ENCODE measurements at regions not wholly inside any gene's neighbourhood (a gene's known extent, or its start where the extent isn't known, plus 50 kb on each side); places are given as distances from the start of the nearest gene placed in this dataset.
"Not testable (repeated sequence)": the region's sequence is repeated elsewhere in the genome, so short reads cannot be mapped to it uniquely, and the experiment has no call there.

DNA sequence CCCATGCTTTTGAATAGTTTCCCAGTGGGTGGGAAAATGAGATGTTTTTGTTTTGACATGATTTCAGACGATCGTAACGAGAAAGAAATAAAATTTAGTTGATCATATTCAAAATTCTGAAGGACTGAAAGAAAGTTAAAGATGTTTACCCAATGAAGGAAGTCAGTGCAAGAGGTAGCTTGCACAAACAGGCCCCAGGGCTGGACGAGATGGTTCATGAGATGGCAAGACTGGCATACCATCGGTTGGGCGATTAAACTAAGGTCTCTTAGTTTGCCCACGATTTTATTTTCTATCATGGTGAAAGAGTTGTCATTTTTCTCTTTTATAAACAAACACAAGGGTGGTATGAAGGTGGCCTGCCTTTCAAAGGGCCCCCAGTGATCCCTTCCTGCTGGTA is 124.5 kb upstream of the TBX5 start:
- no peaks in the 10 kb centered on the region for H3K9me3 ChIP-seq (replicated peaks)
- H3K27ac ChIP-seq: no peak overlapping the region
- no peaks in the 10 kb centered on the region for H3K36me3 ChIP-seq
- no peak overlapping the region for H3K4me3 ChIP-seq
- no peak for DNase-seq
- H3K27me3 ChIP-seq: no peaks in the 10 kb centered on the region
- no peaks in the 10 kb centered on the region for H3K4me1 ChIP-seq

DNA sequence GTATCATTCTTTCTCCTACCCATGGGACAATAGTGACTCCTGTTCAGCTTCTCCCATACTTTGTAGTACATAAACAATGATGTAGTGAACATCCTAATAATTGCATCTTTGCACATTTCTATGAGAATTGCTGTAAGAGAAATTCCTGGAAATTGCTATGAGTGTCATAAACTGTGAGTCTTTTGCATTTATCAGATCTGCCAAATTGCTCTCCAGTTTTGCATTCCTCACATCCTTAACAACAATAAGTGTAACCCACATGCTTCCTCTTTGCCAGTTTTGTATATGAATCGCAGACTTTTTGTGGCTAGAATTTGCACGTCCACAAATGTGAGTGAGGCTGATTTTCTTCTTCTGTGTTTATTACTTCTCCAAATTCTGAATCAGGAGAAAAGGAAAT is 124.0 kb upstream of the TBX5 start:
- no peak overlapping the region for H3K27ac ChIP-seq
- H3K9me3 ChIP-seq (replicated peaks): no peaks in the 10 kb centered on the region
- H3K4me3 ChIP-seq: no peak overlapping the region
- no peaks in the 10 kb centered on the region for H3K36me3 ChIP-seq
- DNase-seq: no peak
- no peaks in the 10 kb centered on the region for H3K27me3 ChIP-seq
- H3K4me1 ChIP-seq: no peaks in the 10 kb centered on the region

DNA sequence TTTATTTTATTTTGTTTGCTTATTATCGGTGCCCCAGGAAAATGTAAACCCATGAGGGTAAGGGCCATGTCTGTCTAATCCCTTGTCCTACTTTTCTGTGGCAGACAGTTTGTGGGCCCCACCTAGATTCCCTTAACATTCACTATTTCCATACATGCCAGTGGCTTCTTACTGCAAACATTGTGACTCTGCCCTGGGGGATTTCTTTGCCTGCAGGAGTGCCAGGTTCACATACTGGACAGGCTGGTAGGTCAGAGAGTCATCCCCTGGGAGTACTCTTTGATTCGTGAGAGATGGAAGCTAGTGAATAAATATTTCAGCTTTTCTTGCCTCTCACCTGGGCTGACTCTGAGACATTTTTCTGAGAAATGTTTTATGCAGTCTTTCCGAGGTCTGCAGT is 122.8 kb upstream of the TBX5 start:
- Histone ChIP-seq H3K27ac (no peak overlapping the region), H3K4me3 (no peak overlapping the region), H3K9me3 (replicated peaks) (no peaks in the 10 kb centered on the region), H3K36me3 (no peaks in the 10 kb centered on the region), H3K4me1 (no peaks in the 10 kb centered on the region), H3K27me3 (no peaks in the 10 kb centered on the region)
- no peak for DNase-seq

DNA sequence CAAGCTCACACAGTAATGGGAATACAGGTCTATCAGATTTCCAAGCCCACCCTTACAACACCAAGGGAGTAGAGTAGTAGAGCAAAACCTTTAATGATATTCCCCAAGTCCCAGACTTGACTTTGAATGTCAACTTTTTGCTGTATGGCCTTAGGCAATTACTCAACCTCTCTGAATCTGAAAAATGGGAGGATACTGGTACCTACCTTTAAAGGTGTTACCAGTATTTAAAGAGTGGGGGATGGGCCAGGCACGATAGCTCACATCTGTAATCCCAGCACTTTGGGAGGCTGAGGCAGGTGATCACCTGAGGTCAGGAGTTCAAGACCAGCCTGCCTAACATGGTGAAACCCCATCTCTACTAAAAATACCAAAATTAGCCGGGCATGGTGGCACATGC is 115.2 kb upstream of the TBX5 start:
- not testable (repeated sequence) for H3K36me3 ChIP-seq; DNase-seq; H3K9me3 ChIP-seq (replicated peaks); H3K27ac ChIP-seq; H3K27me3 ChIP-seq; H3K4me3 ChIP-seq; H3K4me1 ChIP-seq

DNA sequence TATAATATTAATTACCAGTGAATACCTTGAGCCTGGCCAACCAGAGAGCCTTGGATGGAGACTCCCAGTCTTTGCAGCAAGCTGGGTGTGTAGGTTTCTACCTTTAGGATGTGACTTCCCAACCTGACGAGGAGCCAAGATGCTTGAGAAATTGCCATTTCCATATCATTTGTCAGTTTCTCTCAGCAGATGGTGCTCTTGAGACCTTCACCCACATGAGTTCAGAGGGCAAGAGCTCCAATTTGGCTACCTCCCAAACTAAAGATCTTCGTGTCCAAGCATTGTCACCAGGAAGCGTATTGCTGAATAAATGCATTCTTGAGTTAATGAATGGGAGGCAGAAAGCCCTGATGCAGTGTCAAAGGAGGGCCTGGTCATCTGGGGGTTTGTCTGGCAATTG is 106.4 kb upstream of the TBX5 start:
- H3K36me3 ChIP-seq: no peaks in the 10 kb centered on the region
- no peaks in the 10 kb centered on the region for H3K9me3 ChIP-seq (replicated peaks)
- no peak overlapping the region for H3K4me3 ChIP-seq
- no peaks in the 10 kb centered on the region for H3K27me3 ChIP-seq
- no peaks in the 10 kb centered on the region for H3K4me1 ChIP-seq
- DNase-seq: no peak
- no peak overlapping the region for H3K27ac ChIP-seq

DNA sequence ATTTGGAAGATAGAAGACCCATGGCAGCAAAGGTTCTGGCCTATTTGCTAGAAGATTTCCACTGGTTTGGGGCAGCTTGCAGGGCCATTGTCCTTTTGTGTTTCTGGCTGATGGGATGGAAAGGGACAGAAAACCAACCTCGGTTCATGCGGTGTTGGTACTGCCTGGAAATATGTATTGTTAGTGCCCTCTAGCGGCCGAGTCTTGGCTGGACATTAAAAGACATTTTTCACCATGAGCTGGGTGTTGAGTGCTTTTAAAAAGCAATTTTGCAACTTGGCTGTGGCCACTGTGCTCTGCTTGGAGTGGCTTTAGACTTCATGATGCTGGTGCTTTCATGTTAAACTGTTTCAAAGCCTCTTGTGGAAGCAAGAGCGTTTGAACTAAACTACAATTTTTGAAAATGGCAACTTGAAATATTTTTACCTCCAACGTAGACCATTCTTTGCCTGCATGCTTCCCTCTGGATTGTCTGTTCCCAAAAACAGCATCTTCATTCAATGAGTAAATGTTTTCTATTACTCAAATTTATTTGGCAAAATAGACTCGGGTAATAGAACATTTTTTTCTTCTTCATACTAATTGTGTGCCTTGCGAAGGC is 102.7 kb upstream of the TBX5 start:
- no peaks in the 10 kb centered on the region for H3K27me3 ChIP-seq
- no peak overlapping the region for H3K27ac ChIP-seq
- no peak overlapping the region for H3K4me3 ChIP-seq
- H3K36me3 ChIP-seq: no peaks in the 10 kb centered on the region
- H3K4me1 ChIP-seq: no peaks in the 10 kb centered on the region
- peak; percentile 40 to 77 for DNase-seq
- H3K9me3 ChIP-seq (replicated peaks): no peaks in the 10 kb centered on the region

DNA sequence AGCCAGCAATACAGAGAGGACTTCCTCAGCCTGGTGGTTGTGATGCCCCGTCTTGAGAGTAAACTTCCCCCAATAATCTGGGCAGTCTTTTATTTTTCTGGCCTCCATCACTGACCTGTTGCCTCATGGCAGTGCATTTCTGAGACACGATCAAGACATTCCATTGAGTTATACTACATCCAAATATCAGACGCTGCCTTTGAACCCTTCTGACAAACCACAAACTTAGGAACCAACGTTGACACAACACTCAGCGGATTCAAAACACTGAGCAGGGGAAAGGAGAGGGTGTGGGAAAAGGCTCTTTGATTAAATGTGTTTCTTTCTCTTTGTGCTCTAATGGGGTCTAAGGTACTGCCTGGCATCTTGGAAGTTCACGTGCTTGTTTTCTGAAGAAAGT is 100.7 kb upstream of the TBX5 start:
- Histone ChIP-seq H3K4me3 (no peak overlapping the region), H3K9me3 (replicated peaks) (no peaks in the 10 kb centered on the region), H3K27ac (no peak overlapping the region), H3K27me3 (no peaks in the 10 kb centered on the region), H3K36me3 (no peaks in the 10 kb centered on the region), H3K4me1 (no peaks in the 10 kb centered on the region)
- DNase-seq: no peak

DNA sequence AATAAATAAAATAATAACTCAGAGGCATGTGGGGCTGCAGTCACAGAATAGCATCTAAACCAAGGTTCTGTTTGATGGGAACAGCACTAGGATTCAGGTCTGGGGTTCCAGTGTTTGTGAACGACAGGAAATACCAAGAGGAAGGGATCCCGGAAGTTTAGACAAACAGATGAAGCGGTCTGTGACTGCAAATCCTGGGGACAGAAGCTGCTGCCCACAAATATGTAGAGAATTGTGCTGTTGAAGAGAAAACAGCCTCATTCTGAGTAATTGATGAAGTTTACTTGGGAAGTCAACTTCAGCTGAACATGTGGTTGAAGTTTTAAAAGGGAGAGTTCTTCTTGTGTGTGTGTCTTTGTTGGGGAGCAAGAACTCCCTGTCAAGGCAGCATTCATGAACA is 98.4 kb upstream of the TBX5 start:
- Histone ChIP-seq H3K4me1 (no peaks in the 10 kb centered on the region), H3K36me3 (no peaks in the 10 kb centered on the region)

DNA sequence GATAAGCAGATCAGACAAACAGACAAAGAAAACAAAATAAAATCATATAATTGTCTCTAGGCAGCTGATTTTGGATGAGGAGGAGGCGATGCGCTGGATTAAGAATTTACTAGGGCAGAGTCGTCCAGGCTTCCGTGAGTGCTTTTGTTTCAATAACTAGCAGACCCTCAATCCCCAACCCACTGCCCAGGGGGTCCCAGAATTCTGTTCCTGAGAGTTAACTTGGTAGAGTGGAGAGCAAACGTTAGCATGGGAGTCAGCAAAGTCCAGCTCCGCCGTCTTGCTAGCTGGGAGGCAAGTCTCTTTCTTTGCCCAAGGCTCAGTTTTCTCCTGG is 95.5 kb upstream of the TBX5 start:
- no peak for DNase-seq
- Histone ChIP-seq H3K36me3 (no peaks in the 10 kb centered on the region), H3K4me1 (no peaks in the 10 kb centered on the region), H3K27me3 (0 out of 2 replicates have a peak, but pooled peaks cover 3% of the 10 kb centered on the region), H3K9me3 (replicated peaks) (no peaks in the 10 kb centered on the region), H3K4me3 (no peak overlapping the region), H3K27ac (no peak overlapping the region)

More for the DNA sequence above, 98.4 kb upstream of the TBX5 start:
- Histone ChIP-seq H3K27ac (no peak overlapping the region), H3K9me3 (replicated peaks) (no peaks in the 10 kb centered on the region), H3K4me3 (no peak overlapping the region), H3K27me3 (0 out of 2 replicates have a peak, but pooled peaks cover 3% of the 10 kb centered on the region)
- no peak for DNase-seq

DNA sequence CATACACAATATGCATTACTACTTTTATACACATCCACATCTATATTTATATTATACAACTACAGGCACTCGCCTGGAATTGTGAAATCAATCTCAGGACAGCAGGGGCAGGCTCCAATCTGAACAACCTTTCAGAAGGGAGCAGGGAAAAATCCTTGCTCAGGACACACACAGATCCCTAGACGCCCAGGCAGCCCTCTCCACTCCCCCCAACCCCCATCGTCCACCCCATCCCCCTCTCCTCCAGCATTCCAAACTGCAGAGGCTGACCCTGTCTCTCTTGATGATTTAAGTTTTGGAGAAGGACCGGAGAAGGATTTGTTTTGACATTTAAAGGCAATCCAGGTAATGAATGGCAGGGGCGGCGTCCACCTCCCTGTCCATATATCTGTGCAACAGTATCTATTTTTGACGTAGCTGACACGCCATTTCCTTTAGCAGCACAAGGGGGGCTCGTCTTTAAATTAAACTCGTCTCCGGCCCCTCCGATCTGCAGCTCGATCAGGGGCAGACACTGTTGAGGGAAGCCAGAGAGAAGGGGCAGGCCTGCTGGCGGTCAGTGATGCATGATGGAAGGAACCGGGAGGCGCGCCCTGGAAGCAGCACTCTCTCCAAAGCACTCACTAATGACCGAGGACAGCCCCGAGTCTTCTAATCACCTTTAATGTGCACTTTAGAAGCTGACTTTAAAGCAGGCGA is 95.0 kb upstream of the TBX5 start:
- Histone ChIP-seq H3K4me3 (no peak overlapping the region), H3K4me1 (no peaks in the 10 kb centered on the region), H3K27ac (no peak overlapping the region), H3K36me3 (no peaks in the 10 kb centered on the region), H3K9me3 (replicated peaks) (no peaks in the 10 kb centered on the region), H3K27me3 (0 out of 2 replicates have a peak, but pooled peaks cover 3% of the 10 kb centered on the region)
- no peak for DNase-seq

DNA sequence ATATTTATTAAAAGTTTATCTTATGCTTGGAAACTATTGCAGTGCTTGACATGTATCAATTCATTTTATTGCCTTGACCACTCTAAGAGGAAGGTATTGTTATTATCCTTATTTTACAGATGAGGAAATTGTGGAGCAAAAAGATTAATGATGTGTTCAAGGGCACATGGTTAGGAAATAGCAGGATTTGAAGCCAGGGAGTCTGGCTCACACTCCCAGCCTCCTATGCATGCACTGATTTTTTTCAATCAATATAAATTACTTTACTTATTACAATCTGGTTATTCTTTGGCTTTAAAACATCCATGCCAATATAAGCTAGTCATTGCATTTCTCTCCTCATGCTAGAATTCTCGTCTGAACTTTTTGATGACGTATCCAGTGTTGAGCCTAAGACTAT is 94.2 kb upstream of the TBX5 start:
- no peak for DNase-seq
- no peaks in the 10 kb centered on the region for H3K4me1 ChIP-seq

DNA sequence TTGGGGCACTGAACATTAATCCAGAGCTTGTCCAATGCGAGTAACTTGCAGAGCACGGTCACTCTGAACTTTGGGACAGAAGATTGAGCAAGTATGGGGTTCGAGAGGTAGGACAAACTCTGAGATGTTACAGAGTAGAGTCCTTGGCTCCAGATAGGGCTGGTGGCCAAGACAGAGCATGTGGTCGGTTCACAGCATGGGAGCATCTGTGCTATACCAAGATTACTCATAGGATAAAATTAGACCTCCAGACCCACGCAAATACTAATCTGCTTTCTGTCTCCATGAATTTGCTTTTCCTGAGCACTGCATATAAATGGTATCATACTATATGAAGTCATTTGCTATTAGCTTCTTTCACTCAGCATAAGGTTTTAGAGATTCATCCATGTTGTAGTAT is 93.4 kb upstream of the TBX5 start:
- H3K27me3 ChIP-seq: 0 out of 2 replicates have a peak, but pooled peaks cover 3% of the 10 kb centered on the region
- H3K36me3 ChIP-seq: no peaks in the 10 kb centered on the region
- H3K9me3 ChIP-seq (replicated peaks): no peaks in the 10 kb centered on the region
- H3K4me3 ChIP-seq: no peak overlapping the region
- no peaks in the 10 kb centered on the region for H3K4me1 ChIP-seq
- H3K27ac ChIP-seq: no peak overlapping the region
- DNase-seq: no peak

More for the DNA sequence above, 94.2 kb upstream of the TBX5 start:
- 0 out of 2 replicates have a peak, but pooled peaks cover 3% of the 10 kb centered on the region for H3K27me3 ChIP-seq
- no peak overlapping the region for H3K4me3 ChIP-seq
- H3K36me3 ChIP-seq: no peaks in the 10 kb centered on the region
- no peaks in the 10 kb centered on the region for H3K9me3 ChIP-seq (replicated peaks)
- H3K27ac ChIP-seq: no peak overlapping the region

DNA sequence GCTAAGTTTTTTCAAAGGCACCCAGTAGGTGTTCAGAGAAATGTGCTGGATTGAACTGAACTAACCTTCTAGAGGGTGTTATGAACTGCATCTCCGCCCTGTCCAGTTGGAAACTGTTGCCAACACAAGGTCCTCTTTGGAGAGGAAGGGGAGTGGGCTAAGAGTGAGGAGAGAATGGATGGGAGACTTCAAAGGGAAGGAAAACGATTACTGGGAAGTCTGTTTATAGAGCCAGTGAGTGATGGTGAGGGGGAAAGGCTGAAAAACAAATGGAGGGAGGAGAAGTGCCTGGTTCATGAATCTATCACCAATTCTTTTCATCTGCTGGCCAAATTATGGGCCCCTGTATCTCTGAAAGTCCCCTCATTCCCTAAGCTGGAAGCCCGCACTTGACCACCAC is 86.0 kb upstream of the TBX5 start:
- DNase-seq: no peak
- H3K4me3 ChIP-seq: no peak overlapping the region
- H3K27me3 ChIP-seq: no peaks in the 10 kb centered on the region
- H3K9me3 ChIP-seq (replicated peaks): no peaks in the 10 kb centered on the region
- no peak overlapping the region for H3K27ac ChIP-seq
- H3K4me1 ChIP-seq: no peaks in the 10 kb centered on the region
- no peaks in the 10 kb centered on the region for H3K36me3 ChIP-seq

DNA sequence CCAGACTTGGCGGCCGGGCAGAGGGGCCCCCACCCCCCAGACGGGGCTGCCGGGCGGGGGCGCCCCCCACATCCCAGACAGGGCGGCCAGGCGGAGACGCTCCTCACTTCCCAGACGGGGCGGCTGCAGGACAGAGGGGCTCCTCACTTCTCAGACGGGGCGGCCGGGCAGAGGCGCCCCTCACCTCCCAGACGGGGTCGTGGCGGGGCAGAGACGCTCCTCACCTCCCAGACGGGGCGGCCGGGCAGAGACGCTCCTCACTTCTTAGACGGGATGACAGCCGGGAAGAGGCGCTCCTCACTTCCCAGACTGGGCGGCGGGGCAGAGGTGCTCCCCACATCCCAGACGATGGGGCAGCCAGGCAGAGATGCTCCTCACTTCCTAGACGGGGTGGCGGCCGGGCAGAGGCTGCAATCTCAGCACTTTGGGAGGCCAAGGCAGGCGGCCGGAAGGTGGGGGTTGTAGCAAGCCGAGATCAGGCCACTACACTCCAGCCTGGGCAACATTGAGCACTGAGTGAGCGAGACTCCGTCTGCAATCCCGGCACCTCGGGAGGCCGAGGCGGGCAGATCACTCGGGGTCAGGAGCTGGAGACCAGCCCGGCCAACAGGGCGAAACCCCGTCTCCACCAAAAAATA is 79.0 kb upstream of the TBX5 start:
- not testable (repeated sequence) for H3K4me1 ChIP-seq; H3K4me3 ChIP-seq; H3K27ac ChIP-seq; H3K27me3 ChIP-seq; H3K9me3 ChIP-seq (replicated peaks); DNase-seq; H3K36me3 ChIP-seq

DNA sequence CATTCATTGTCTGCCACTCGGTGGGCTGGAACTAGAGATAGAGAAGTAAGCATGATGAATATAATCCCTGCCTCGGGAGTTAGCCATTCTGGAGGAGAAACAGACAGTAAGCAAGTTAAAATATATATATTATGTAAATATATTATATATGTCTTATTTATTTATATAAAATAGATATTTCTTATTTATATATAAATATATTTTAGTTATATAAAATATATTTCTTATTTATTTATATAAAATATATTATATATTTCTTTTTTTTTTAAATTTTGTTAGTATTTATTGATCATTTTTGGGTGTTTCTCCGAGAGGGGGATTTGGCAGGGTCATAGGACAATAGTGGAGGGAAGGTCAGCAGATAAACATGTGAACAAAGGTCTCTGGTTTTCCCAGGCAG is 78.1 kb upstream of the TBX5 start:
- no peaks in the 10 kb centered on the region for H3K4me1 ChIP-seq
- no peak overlapping the region for H3K27ac ChIP-seq
- H3K36me3 ChIP-seq: no peaks in the 10 kb centered on the region
- no peaks in the 10 kb centered on the region for H3K9me3 ChIP-seq (replicated peaks)
- no peak for DNase-seq
- H3K4me3 ChIP-seq: no peak overlapping the region
- H3K27me3 ChIP-seq: peaks cover 6% of the 10 kb centered on the region; the same call in 1 of the 2 replicates

DNA sequence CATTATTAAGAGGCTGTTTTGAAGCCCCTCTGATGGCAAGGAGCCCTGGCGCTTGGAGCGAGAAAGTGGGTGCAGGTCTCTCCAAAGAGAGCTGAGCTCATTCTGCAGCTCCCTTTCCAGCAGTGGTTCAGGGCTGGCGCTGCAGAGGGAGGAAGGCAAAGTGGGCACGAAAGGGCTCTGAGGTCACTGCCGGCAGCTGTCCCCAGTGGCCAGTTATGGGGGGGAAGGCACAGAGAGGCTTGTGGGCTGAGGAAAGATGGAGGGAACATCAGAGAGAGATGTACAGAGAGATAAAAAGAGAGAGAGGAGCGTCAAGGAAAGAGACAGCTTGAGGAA is 75.2 kb upstream of the TBX5 start:
- no peaks in the 10 kb centered on the region for H3K36me3 ChIP-seq
- no peaks in the 10 kb centered on the region for H3K9me3 ChIP-seq (replicated peaks)
- H3K27me3 ChIP-seq: peaks cover 6% of the 10 kb centered on the region; the same call in 1 of the 2 replicates
- H3K4me3 ChIP-seq: no peak overlapping the region
- H3K4me1 ChIP-seq: no peaks in the 10 kb centered on the region
- H3K27ac ChIP-seq: no peak overlapping the region
- no peak for DNase-seq
